CD4-positive, alpha-beta T cell (primary cell): ENCODE measurements at regions not wholly inside any gene's neighbourhood (a gene's known extent, or its start where the extent isn't known, plus 50 kb on each side); places are given as distances from the start of the nearest gene placed in this dataset.

ENCODE experiments used
- ATAC-seq: fragments of 200-7000 bp; cut with Tn5 transposase; one replicate; pipeline ENCODE4 v1.10.0; 2022; ENCODE audit warnings: mild to moderate bottlenecking; ENCODE audit not compliant: poor library complexity
- CTCF ChIA-PET: fragments of 350-600 bp; sonication (Branson Sonifier 250); formaldehyde crosslinking; loops from one replicate; lab custom pipeline; 2021; ENCODE audit warnings: antibody characterized with exemption, inconsistent platforms; lab: Charles Lee
- POLR2A ChIA-PET: fragments of 350-600 bp; sonication (Branson Sonifier 250); formaldehyde crosslinking; loops from one replicate; lab custom pipeline; 2021; ENCODE audit warnings: antibody characterized with exemption, inconsistent platforms; lab: Charles Lee
- DNase-seq, 14 experiments: peaks; one replicate each; pipeline ENCODE4 v3.0.0-alpha.2; 2013 to 2020; ENCODE audit warnings: mixed read lengths in 2 of 14
- H3K27ac ChIP-seq, 2 donors: one replicate each; pipeline versions ENCODE4 v1.5.1 to v1.7.0; 2013; ENCODE audit warnings: low read length in 2 of 2, low read depth in 1 of 2, mild to moderate bottlenecking in 1 of 2
- H3K27me3 ChIP-seq, 2 experiments: 1 replicate in 1 of 2; 2 replicates in 1 of 2; pipeline versions ENCODE4 v1.6.1 to v1.7.0; 2013; ENCODE audit warnings: low read length in 2 of 2, control low read depth in 1 of 2, mild to moderate bottlenecking in 1 of 2, moderate library complexity in 1 of 2; ENCODE audit not compliant: insufficient read depth in 2 of 2, control insufficient read depth in 1 of 2
- H3K36me3 ChIP-seq: one replicate; pipeline ENCODE4 v1.6.1; 2013; ENCODE audit warnings: low read length, control low read depth; ENCODE audit not compliant: insufficient read depth
- H3K4me1 ChIP-seq: one replicate; pipeline ENCODE4 v1.6.1; 2013; ENCODE audit warnings: low read length, control low read depth; ENCODE audit not compliant: insufficient read depth
- H3K4me3 ChIP-seq: one replicate; pipeline ENCODE4 v1.5.1; 2013; ENCODE audit warnings: mild to moderate bottlenecking, low read length, moderate library complexity
- H3K9me3 ChIP-seq, 2 experiments: 1 replicate in 1 of 2; 2 replicates in 1 of 2; pipeline versions ENCODE4 v1.6.1 to v1.7.0; 2013; ENCODE audit warnings: low read length in 2 of 2, mild to moderate bottlenecking in 2 of 2, control low read depth in 1 of 2, moderate library complexity in 1 of 2; ENCODE audit not compliant: control insufficient read depth in 1 of 2, insufficient read depth in 1 of 2
- H3K27ac Mint-ChIP-seq: one replicate; pipeline ENCODE4 v1.8.0; 2020; ENCODE audit warnings: mixed read lengths
- H3K27me3 Mint-ChIP-seq: one replicate; pipeline ENCODE4 v1.8.0; 2021; ENCODE audit warnings: mixed read lengths
- H3K36me3 Mint-ChIP-seq: one replicate; pipeline ENCODE4 v1.8.0; 2021; ENCODE audit warnings: low read depth, mixed read lengths
- H3K4me1 Mint-ChIP-seq: one replicate; pipeline ENCODE4 v1.8.0; 2021; ENCODE audit warnings: low read depth, mixed read lengths
- H3K4me3 Mint-ChIP-seq: one replicate; pipeline ENCODE4 v1.8.0; 2020; ENCODE audit warnings: mild to moderate bottlenecking, mixed read lengths
- H3K9me3 Mint-ChIP-seq: one replicate; pipeline ENCODE4 v1.8.0; 2020; ENCODE audit warnings: mixed read lengths
- CTCF ChIP-seq: fragments of 200-600 bp; IDR thresholded peaks from one replicate; pipeline ENCODE4 v1.8.0; 2022; ENCODE audit warnings: antibody characterized with exemption, mild to moderate bottlenecking
- intact Hi-C, 2 experiments: fragments of 100-400 bp; cut with DNase I in 1 of 2; cut with micrococcal nuclease in 1 of 2; formaldehyde crosslinking; loops; one replicate each; pipeline versions ENCODE4 v1.15.1 to v1.9.0; 2023 to 2025; cut with DNase I, micrococcal nuclease

DNA sequence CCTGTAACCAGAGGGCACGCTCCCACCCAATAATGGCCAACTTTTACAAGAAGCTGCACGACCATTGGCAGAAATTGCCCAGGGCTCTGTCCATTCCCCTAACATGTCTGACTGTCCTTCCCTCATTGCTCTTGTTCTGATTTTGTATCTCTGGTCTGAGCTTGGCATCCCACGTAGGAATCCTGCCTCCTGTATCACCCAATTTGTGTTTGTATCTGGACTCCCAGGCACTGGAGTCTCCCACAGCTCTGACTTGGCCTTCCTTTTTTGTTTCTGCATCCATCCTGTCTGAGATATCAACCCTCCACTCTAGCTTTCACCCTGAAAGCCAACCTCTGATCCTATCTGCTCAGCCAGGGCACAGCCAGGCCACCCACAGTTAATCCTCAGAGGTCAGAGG lies 259.8 kb downstream of the FBXO15 start:
- H3K4me3 ChIP-seq, result no peak overlapping the region
- H3K27me3 ChIP-seq, result no peaks in the 10 kb centered on the region
- ChIA-PET POLR2A (no interaction called here), CTCF (interaction anchor here (0.9 kb wide), 1 partner anchor 14 kb away, joined by 3 read pairs; no protein-coding TSS in a partner anchor)
- no peak for TF ChIP-seq CTCF
- no peak for ATAC-seq
- H3K27ac ChIP-seq, result no peak overlapping the region
- no peak overlapping the region for H3K27ac Mint-ChIP-seq
- no peaks in the 10 kb centered on the region for H3K9me3 Mint-ChIP-seq
- no peak overlapping the region for H3K4me3 Mint-ChIP-seq
- H3K27me3 Mint-ChIP-seq, result peaks cover 6% of the 10 kb centered on the region
- no peaks in the 10 kb centered on the region for H3K9me3 ChIP-seq
- intact Hi-C loops, result no loop called here
- H3K4me1 Mint-ChIP-seq, result no peaks in the 10 kb centered on the region
- no peaks in the 10 kb centered on the region for H3K4me1 ChIP-seq
- H3K36me3 Mint-ChIP-seq, result no peaks in the 10 kb centered on the region
- no peaks in the 10 kb centered on the region for H3K36me3 ChIP-seq
- DNase-seq, result no peak

GRCh38 chr18:73884868-73885267 lies 262.8 kb downstream of the FBXO15 start:
- intact Hi-C loops, result no loop called here
- no peak for TF ChIP-seq CTCF
- Histone ChIP-seq H3K4me3 (no peak overlapping the region), H3K27me3 (no peaks in the 10 kb centered on the region), H3K4me1 (no peaks in the 10 kb centered on the region), H3K27ac (no peak overlapping the region), H3K36me3 (no peaks in the 10 kb centered on the region), H3K9me3 (no peaks in the 10 kb centered on the region)
- no peak overlapping the region for H3K27ac Mint-ChIP-seq
- DNase-seq (no peak), ATAC-seq (no peak)
- no peaks in the 10 kb centered on the region for H3K27me3 Mint-ChIP-seq
- CTCF ChIA-PET, result no interaction called here
- H3K4me1 Mint-ChIP-seq, result no peaks in the 10 kb centered on the region
- no peaks in the 10 kb centered on the region for H3K36me3 Mint-ChIP-seq
- POLR2A ChIA-PET, result no interaction called here
- no peak overlapping the region for H3K4me3 Mint-ChIP-seq
- no peaks in the 10 kb centered on the region for H3K9me3 Mint-ChIP-seq

- H3K27ac ChIP-seq, result no peak overlapping the region
- POLR2A ChIA-PET, result no interaction called here
- Mint-ChIP-seq H3K27ac (no peak overlapping the region), H3K4me3 (no peak overlapping the region), H3K27me3 (no peaks in the 10 kb centered on the region), H3K9me3 (no peaks in the 10 kb centered on the region), H3K36me3 (no peaks in the 10 kb centered on the region), H3K4me1 (no peaks in the 10 kb centered on the region)
- H3K27me3 ChIP-seq, result no peaks in the 10 kb centered on the region
- DNase-seq (no peak), ATAC-seq (no peak)
- TF ChIP-seq CTCF, result no peak
- intact Hi-C loops, result no loop called here
- no peaks in the 10 kb centered on the region for H3K9me3 ChIP-seq
- H3K4me3 ChIP-seq, result no peak overlapping the region
- H3K36me3 ChIP-seq, result no peaks in the 10 kb centered on the region
- CTCF ChIA-PET, result no interaction called here
- no peaks in the 10 kb centered on the region for H3K4me1 ChIP-seq
Measured at GRCh38 chr18:73881396-73881917, 266.2 kb downstream of the FBXO15 start.
